ENCODE measurements at regions not wholly inside any gene's neighbourhood (a gene's known extent, or its start where the extent isn't known, plus 50 kb on each side); places are given as distances from the start of the nearest gene placed in this dataset.
"Not testable (repeated sequence)": the region's sequence is repeated elsewhere in the genome, so short reads cannot be mapped to it uniquely, and the experiment has no call there.

DNA sequence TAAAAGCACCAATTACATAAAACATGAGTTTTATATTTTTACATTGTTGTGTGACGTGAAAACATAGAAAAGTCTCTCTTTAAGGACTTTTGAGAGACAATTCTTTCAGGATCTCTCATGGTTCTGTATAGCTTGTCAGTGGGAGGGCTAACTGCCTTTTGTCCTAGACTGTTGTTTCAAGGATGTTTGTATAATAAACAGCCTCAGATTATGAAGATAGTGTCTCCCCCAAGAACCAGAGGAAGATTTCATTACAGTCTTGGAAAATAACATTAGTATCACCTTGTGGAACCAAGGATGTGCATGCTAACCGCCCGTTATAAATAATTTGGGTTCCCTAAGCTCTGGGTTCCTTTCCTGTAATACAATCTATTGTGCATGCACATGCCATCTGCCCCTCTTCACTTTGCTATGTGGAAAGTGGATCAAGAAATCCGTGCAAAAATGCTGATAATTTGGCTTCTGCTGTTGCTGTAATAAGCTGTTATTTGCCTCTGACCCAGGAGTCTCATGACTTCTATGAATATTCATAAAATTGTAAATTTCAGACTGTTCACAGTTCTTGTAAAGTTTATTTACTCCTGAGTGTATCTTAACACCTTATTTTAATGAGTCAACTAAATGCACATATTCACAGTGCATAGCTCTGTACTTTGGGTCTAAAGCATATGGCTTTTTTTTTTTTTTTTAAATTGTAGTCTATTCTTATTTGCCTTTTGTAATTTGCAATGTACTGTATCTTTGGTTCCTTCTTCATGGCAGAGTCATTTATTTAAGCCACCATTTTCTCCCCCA lies 265.5 kb downstream of the PTH2R start:
- DNase-seq (ENCODE audit: low read depth in 2 of 2) = no peak

DNA sequence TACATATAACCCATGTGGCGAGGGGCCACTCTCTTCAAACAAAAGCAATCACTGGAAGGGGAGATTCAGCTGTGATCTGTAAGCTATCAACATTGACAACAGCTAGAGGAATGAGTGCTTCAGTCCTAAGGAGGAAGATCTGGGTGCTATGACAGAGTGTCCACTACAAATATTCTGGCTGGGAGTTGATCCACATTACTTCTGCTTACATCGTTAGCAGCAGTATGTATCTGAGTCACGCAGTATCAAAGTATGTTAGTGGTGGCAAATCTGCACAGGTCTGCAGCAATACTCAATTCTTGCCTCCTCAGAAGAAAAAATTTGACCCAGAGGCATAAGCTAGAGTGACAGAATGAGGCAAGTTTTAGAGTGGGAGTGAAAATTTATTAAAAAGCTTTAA lies 267.0 kb downstream of the PTH2R start:
- TF ChIP-seq, protein P1, sequence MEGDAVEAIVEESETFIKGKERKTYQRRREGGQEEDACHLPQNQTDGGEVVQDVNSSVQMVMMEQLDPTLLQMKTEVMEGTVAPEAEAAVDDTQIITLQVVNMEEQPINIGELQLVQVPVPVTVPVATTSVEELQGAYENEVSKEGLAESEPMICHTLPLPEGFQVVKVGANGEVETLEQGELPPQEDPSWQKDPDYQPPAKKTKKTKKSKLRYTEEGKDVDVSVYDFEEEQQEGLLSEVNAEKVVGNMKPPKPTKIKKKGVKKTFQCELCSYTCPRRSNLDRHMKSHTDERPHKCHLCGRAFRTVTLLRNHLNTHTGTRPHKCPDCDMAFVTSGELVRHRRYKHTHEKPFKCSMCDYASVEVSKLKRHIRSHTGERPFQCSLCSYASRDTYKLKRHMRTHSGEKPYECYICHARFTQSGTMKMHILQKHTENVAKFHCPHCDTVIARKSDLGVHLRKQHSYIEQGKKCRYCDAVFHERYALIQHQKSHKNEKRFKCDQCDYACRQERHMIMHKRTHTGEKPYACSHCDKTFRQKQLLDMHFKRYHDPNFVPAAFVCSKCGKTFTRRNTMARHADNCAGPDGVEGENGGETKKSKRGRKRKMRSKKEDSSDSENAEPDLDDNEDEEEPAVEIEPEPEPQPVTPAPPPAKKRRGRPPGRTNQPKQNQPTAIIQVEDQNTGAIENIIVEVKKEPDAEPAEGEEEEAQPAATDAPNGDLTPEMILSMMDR (IDR thresholded peaks at IDR 0.05; ENCODE audit: low read depth, low read length) = no peak
- no peak overlapping the region for H3K4me3 ChIP-seq (replicated peaks in 1 of 2; ENCODE audit: low read depth in 2 of 2, low read length in 2 of 2)
- no peak for DNase-seq (ENCODE audit: low read depth in 2 of 2)

More for the DNA sequence above, 265.5 kb downstream of the PTH2R start:
- no peak overlapping the region for H3K4me3 ChIP-seq (replicated peaks in 1 of 2; ENCODE audit: low read depth in 2 of 2, low read length in 2 of 2)
- TF ChIP-seq, protein P1 (IDR thresholded peaks at IDR 0.05; ENCODE audit: low read depth, low read length) = no peak

DNA sequence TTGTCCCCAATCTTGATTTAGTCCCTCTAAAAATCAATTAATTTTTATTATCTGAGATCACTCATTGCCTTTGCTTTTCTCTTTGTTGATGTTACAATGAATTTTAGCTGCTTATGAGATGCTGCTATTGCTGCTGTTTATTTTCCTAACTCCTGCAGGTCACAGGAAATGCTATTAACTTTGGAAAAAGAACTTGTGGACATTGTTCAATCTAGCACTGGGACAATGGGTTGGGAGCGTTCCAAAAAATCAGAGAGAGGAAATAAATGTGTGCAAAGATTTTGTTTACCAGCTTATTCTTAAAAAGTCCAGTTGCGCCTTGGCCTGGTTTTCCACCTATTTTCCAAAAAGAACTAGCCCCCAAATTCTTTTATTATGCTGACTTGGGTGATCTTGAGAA lies 268.3 kb downstream of the PTH2R start:
- TF ChIP-seq, protein P1 (IDR thresholded peaks at IDR 0.05; ENCODE audit: low read depth, low read length) = no peak
- H3K4me3 ChIP-seq (replicated peaks in 1 of 2; ENCODE audit: low read depth in 2 of 2, low read length in 2 of 2) = no peak overlapping the region
- DNase-seq (ENCODE audit: low read depth in 2 of 2) = no peak

GRCh38 chr2:208685929-208686328 lies 279.3 kb downstream of the PTH2R start:
- not testable (repeated sequence) for H3K4me3 ChIP-seq (replicated peaks in 1 of 2; ENCODE audit: low read depth in 2 of 2, low read length in 2 of 2); DNase-seq (ENCODE audit: low read depth in 2 of 2)

GRCh38 chr2:208686665-208687064 lies 280.1 kb downstream of the PTH2R start:
- no peak overlapping the region for H3K4me3 ChIP-seq (replicated peaks in 1 of 2; ENCODE audit: low read depth in 2 of 2, low read length in 2 of 2)
- no peak for DNase-seq (ENCODE audit: low read depth in 2 of 2)

GRCh38 chr2:208687720-208688119 lies 281.1 kb downstream of the PTH2R start:
- not testable (repeated sequence) for DNase-seq (ENCODE audit: low read depth in 2 of 2); H3K4me3 ChIP-seq (replicated peaks in 1 of 2; ENCODE audit: low read depth in 2 of 2, low read length in 2 of 2)

More at GRCh38 chr2:208686665-208687064, 280.1 kb downstream of the PTH2R start:
- TF ChIP-seq, protein P1 (IDR thresholded peaks at IDR 0.05; ENCODE audit: low read depth, low read length) = no peak

- no peak overlapping the region for H3K4me3 ChIP-seq (replicated peaks in 1 of 2; ENCODE audit: low read depth in 2 of 2, low read length in 2 of 2)
- TF ChIP-seq, protein P1 (IDR thresholded peaks at IDR 0.05; ENCODE audit: low read depth, low read length) = no peak
- no peak for DNase-seq (ENCODE audit: low read depth in 2 of 2)
Observed at GRCh38 chr2:208698114-208698513, 291.5 kb downstream of the PTH2R start.

DNA sequence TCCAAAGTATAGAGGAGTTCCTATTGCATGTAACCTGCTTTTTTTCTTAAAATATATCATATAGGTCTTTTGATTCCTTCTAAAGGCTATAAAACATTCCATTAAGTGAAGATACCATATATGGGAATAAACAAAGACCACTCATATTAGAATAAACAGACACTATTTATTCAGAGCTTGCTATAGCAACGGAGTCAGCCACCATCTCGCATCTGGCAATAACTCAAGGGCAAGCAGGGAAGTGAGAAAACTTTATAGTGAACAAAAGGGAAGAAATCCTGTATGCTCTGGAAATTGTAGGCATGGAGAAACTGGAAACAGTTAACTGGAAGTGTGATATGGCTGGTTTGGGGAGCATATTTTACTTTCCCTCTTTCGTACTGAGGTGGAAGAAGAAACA lies 301.9 kb downstream of the PTH2R start:
- TF ChIP-seq, protein P1 (IDR thresholded peaks at IDR 0.05; ENCODE audit: low read depth, low read length) = no peak
- no peak overlapping the region for H3K4me3 ChIP-seq (replicated peaks in 1 of 2; ENCODE audit: low read depth in 2 of 2, low read length in 2 of 2)
- DNase-seq (ENCODE audit: low read depth in 2 of 2) = no peak
